ES-I3 (cell line): ENCODE measurements at regions not wholly inside any gene's neighbourhood (a gene's known extent, or its start where the extent isn't known, plus 50 kb on each side); places are given as distances from the start of the nearest gene placed in this dataset.

Experiments
- H3K36me3 ChIP-seq: 2 replicates; pipeline ENCODE4 v1.6.1; 2013; ENCODE audit warnings: mild to moderate bottlenecking, low read length, control low read depth, moderate library complexity; ENCODE audit not compliant: insufficient read depth
- H3K4me1 ChIP-seq: 2 replicates; pipeline ENCODE4 v1.6.1; 2013; ENCODE audit warnings: mild to moderate bottlenecking, control low read depth, low read length; ENCODE audit not compliant: insufficient read depth
- H3K9ac ChIP-seq: 2 replicates; pipeline ENCODE4 v1.6.1; 2013; ENCODE audit warnings: low read depth, mild to moderate bottlenecking, low read length, moderate library complexity
- H3K9me3 ChIP-seq: 2 replicates; pipeline ENCODE4 v1.6.1; 2013; ENCODE audit warnings: mild to moderate bottlenecking, low read length, moderate library complexity; ENCODE audit not compliant: control insufficient read depth, insufficient read depth

DNA sequence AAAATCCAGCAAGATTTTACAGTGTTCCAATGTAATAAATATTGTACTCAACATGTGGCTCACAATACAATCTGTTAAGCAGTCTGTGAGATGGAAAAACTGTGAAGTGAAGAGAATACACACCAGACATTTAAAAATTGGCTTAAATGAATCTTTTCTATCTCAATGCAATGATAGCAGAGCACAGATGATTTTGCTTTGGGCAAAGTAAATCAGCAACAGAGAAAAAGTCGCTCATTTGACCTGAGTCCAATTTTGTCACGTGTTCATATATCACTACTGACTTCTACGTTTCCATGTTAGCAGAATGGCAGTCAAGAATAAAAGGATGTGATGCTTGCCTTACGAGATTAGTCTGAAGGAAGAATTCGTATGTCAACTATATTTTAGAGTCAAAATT, 506.7 kb downstream of the POM121L12 start:
- H3K36me3 ChIP-seq = no peaks in the 10 kb centered on the region
- no peak overlapping the region for H3K9ac ChIP-seq
- no peaks in the 10 kb centered on the region for H3K9me3 ChIP-seq
- no peaks in the 10 kb centered on the region for H3K4me1 ChIP-seq
